Stomach (tissue), 8 donors: ENCODE measurements at regions not wholly inside any gene's neighbourhood (a gene's known extent, or its start where the extent isn't known, plus 50 kb on each side); places are given as distances from the start of the nearest gene placed in this dataset.
"Not testable (repeated sequence)": the region's sequence is repeated elsewhere in the genome, so short reads cannot be mapped to it uniquely, and the experiment has no call there.

ENCODE experiments used
- DNase-seq, 2 donors: peaks; one replicate each; pipeline versions ENCODE4 v3.0.0 to v3.0.0-alpha.2; 2013 to 2019
- H3K27ac ChIP-seq, 5 donors: fragments of 200-600 bp in 4 of 5; sonication (generic) in 4 of 5; one replicate each; pipeline ENCODE4 v1.5.1; 2013 to 2019; ENCODE audit warnings: mild to moderate bottlenecking in 1 of 5, moderate library complexity in 1 of 5
- H3K27me3 ChIP-seq, 3 donors: fragments of 200-600 bp; sonication (generic); one replicate each; pipeline ENCODE4 v1.5.1; 2017 to 2019; ENCODE audit warnings: mixed run types in 1 of 3
- H3K36me3 ChIP-seq, 4 donors: fragments of 200-600 bp; sonication (generic); 1 replicate in 3 of 4; 2 replicates in 1 of 4; pipeline ENCODE4 v1.5.1; 2016 to 2019
- H3K4me1 ChIP-seq, 4 donors: fragments of 200-600 bp; sonication (generic); one replicate each; pipeline ENCODE4 v1.5.1; 2016 to 2019
- H3K4me3 ChIP-seq, 4 donors: fragments of 200-600 bp; sonication (generic) in 3 of 4; one replicate each; pipeline ENCODE4 v1.5.1; 2016 to 2019; ENCODE audit warnings: mild to moderate bottlenecking in 1 of 4
- H3K9me3 ChIP-seq, 4 donors: fragments of 200-600 bp; sonication (generic); one replicate each; pipeline ENCODE4 v1.5.1; 2016 to 2019
- EP300 ChIP-seq: sonication (generic); formaldehyde crosslinking; IDR thresholded peaks from one replicate; pipeline ENCODE4 v1.6.1; 2017; ENCODE audit warnings: antibody characterized with exemption
- POLR2A ChIP-seq, 4 donors: fragments of 450-650 bp; IDR thresholded peaks; one replicate each; pipeline ENCODE4 v1.6.1; 2016; ENCODE audit warnings: antibody characterized with exemption in 4 of 4, control low read depth in 2 of 4, mild to moderate bottlenecking in 1 of 4, moderate library complexity in 1 of 4
- POLR2AphosphoS5 ChIP-seq, 3 donors: sonication (generic); formaldehyde crosslinking; IDR thresholded peaks; one replicate each; pipeline ENCODE4 v1.6.1; 2016; ENCODE audit warnings: antibody characterized with exemption in 3 of 3
- WGBS, 5 donors: extraction: QIAGEN DNeasy Blood & Tissue Kit in 3 of 5; methylation state at CpG; one replicate each; pipeline versions ENCODE4 v1.1.5 to v1.1.7; 2013 to 2018; 5-methylcytosine and 5-hydroxymethylcytosine counted together
- intact Hi-C: fragments of 100-400 bp; cut with DNase I; formaldehyde crosslinking; loops from one replicate; pipeline ENCODE4 v1.15.1; 2023; ENCODE audit warnings: low total_unique reads
- TF ChIP-seq, protein P1 (sequence below), 7 experiments: fragments of 450-650 bp in 4 of 7; fragments of 200-600 bp in 3 of 7; sonication (generic) in 3 of 7; IDR thresholded peaks; one replicate each; pipeline ENCODE4 v1.5.1; 2016 to 2019; ENCODE audit warnings: antibody characterized with exemption in 7 of 7, control low read depth in 2 of 7, mild to moderate bottlenecking in 1 of 7
- donor health status: healthy with polysubstance abuse.
- donor health status: Bipolar disorder and iron deficiency.
- donor health status: healthy.

DNA sequence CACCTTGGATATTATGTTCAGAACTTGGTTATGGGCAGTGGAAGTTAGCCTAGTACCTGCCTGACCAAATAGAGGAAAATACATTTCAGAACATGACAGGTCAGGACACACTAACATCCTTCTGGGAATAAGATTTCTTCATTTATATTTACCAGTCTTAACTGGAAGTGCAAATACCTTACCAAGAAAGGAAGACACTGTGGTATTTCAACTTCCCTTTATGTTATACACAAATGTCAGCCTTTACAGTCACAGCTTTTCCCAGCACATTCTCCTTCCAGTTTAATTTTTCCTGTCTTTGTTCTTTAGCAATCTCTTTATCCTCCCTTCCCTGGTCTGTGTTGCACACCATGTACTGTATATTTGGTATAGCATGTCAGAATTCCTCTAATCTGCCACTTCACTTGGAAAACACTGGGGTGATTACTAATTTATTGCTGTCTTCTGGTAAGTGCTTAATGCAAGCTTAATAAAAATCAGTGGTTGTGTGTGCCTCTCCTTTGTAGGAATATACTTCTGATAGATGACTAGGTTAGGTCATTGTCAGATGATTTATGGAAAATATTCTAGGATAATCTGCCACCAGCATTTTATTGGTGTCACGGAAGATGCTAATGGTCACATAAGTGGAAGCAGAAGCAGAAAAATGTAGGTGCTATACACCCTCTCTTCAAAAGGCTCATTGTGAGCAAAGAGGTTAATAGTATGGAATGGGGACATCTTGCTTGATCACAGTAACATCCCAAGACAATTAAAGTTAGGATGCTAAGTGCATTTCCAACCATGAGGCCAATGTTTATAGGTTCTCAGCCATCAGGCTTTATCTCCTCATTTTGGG is 124.3 kb upstream of the STARD13 start:
- Histone ChIP-seq H3K36me3 (no peaks in the 10 kb centered on the region), H3K4me1 (peaks cover 0 to 21% (median 0%) of the 10 kb centered on the region in 4 donors), H3K27ac (no peak overlapping the region), H3K9me3 (no peaks in the 10 kb centered on the region), H3K4me3 (no peak overlapping the region), H3K27me3 (no peaks in the 10 kb centered on the region)
- intact Hi-C loops: no loop called here
- no peak for TF ChIP-seq POLR2A (IDR thresholded peaks at IDR 0.05)
- TF ChIP-seq POLR2AphosphoS5 (IDR thresholded peaks at IDR 0.05): peak in 1 of 3 donors; percentile 2
- TF ChIP-seq, protein P1, sequence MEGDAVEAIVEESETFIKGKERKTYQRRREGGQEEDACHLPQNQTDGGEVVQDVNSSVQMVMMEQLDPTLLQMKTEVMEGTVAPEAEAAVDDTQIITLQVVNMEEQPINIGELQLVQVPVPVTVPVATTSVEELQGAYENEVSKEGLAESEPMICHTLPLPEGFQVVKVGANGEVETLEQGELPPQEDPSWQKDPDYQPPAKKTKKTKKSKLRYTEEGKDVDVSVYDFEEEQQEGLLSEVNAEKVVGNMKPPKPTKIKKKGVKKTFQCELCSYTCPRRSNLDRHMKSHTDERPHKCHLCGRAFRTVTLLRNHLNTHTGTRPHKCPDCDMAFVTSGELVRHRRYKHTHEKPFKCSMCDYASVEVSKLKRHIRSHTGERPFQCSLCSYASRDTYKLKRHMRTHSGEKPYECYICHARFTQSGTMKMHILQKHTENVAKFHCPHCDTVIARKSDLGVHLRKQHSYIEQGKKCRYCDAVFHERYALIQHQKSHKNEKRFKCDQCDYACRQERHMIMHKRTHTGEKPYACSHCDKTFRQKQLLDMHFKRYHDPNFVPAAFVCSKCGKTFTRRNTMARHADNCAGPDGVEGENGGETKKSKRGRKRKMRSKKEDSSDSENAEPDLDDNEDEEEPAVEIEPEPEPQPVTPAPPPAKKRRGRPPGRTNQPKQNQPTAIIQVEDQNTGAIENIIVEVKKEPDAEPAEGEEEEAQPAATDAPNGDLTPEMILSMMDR (IDR thresholded peaks at IDR 0.05): no peak
- no peak for TF ChIP-seq EP300
- 96 to 100% (median 100%) methylated on average over 1 of the region's 1 CpG for WGBS, 5 donors
- DNase-seq: no peak

DNA sequence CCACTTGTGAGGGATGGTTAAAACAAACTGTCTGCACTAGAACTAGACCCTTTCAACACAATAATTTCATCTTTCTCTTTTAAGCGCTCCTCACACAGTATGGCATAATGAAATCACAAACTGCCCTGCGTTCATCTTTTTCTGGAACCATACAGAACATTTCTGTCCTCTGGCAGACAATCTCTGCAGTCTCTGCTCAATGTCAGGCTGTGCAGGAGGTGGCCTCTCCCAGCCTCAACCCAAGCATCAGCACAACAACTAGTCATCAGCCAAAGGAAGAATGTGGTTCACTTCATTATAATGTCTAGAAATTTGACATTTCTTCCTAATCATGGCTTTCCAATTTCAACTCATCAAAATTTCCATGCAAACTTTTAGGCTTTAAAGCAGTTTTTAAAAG is 125.1 kb upstream of the STARD13 start:
- intact Hi-C loops: no loop called here
- no peaks in the 10 kb centered on the region for H3K27me3 ChIP-seq
- no peak for DNase-seq
- H3K36me3 ChIP-seq: no peaks in the 10 kb centered on the region
- WGBS, 5 donors: 89 to 97% (median 95%) methylated on average over 2 of the region's 2 CpGs
- H3K27ac ChIP-seq: no peak overlapping the region
- no peak overlapping the region for H3K4me3 ChIP-seq
- TF ChIP-seq EP300 (no peak), POLR2A (IDR thresholded peaks at IDR 0.05) (no peak)
- TF ChIP-seq, protein P1 (IDR thresholded peaks at IDR 0.05): no peak
- H3K9me3 ChIP-seq: no peaks in the 10 kb centered on the region
- peaks cover 0 to 21% (median 0%) of the 10 kb centered on the region in 4 donors for H3K4me1 ChIP-seq

DNA sequence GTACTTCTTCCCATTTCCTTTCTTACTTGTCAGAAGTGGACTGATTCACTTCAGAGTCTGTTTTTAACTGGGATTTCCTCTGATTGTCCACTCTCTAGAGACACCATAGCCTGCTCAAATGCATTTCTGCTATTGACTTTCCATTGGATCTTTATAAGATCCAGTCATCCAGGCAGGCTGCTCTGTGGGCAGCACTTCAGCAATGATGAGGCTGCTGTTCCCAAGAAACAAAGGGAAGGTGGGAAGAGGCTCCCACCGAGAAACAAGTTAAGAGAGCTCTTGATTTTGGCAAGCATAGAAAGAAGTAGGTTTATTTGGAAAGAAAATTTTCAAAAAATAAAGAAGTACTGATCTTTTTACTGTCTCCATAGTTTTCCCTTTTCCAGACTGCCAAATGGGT is 125.8 kb upstream of the STARD13 start:
- Histone ChIP-seq H3K4me3 (no peak overlapping the region), H3K4me1 (peaks cover 0 to 21% (median 0%) of the 10 kb centered on the region in 4 donors), H3K9me3 (no peaks in the 10 kb centered on the region), H3K27me3 (no peaks in the 10 kb centered on the region), H3K36me3 (no peaks in the 10 kb centered on the region), H3K27ac (no peak overlapping the region)
- DNase-seq: no peak
- 63 to 92% (median 88%) methylated on average over 1 of the region's 1 CpG for WGBS, 5 donors
- intact Hi-C loops: no loop called here
- TF ChIP-seq POLR2AphosphoS5 (IDR thresholded peaks at IDR 0.05) (no peak), EP300 (no peak), POLR2A (IDR thresholded peaks at IDR 0.05) (no peak)
- TF ChIP-seq, protein P1 (IDR thresholded peaks at IDR 0.05): no peak

DNA sequence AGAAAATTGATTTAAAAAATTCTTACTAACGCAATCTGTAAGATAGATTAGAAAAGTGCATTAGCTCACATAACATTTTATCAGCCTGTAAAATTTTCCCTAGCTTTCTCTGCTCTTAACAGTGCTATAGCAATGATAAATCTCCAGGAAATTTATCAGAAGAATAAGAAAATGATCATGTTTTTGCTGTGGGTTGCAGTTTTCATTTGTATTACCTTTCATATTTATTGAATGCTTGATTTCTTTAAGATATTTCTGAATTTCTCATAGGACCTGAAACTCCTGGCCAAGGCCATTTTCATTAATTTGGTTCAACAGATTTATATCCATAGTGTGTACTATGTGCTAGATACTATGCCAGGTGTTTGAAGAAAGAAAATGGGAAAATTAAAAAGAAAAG is 130.3 kb upstream of the STARD13 start:
- Histone ChIP-seq H3K4me3 (no peak overlapping the region), H3K27me3 (no peaks in the 10 kb centered on the region), H3K9me3 (no peaks in the 10 kb centered on the region), H3K27ac (no peak overlapping the region), H3K36me3 (no peaks in the 10 kb centered on the region), H3K4me1 (peaks cover 0 to 2% (median 0%) of the 10 kb centered on the region in 4 donors)
- TF ChIP-seq EP300 (no peak), POLR2A (IDR thresholded peaks at IDR 0.05) (no peak), POLR2AphosphoS5 (IDR thresholded peaks at IDR 0.05) (no peak)
- TF ChIP-seq, protein P1 (IDR thresholded peaks at IDR 0.05): no peak
- DNase-seq: no peak
- WGBS, 5 donors: 79 to 89% (median 85%) methylated on average over 1 of the region's 1 CpG
- intact Hi-C loops: no loop called here

DNA sequence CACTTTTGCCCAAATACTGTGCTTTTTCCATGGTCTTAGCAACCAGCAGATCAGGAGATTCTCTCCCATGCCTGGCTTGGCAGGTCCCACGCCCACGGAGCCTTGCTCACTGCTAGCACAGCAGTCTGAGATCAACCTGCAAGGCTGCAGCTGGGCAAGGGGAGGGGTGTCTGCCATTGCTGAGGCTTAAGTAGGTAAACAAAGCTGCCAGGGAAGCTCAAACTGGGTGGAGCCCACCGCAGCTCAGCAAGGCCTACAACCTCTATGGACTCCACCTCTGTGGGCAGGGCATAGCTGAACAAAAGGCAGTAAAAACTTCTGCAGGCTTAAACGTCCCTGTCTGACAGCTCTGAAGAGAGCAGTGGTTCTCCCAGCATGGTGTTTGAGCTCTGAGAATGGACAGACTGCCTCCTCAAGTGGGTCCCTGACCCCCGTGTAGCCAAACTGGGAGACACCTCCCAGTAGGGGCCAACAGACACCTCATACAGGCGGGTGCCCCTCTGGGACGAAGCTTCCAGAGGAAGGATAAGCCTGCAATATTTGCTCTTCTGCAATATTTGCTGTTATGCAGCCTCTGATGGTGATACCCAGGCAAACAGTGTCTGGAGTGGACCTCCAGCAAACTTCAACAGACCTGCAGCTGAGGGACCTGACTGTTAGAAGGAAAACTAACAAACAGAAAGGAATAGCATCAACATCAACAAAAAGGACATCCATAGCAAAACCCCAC is 132.8 kb upstream of the STARD13 start:
- H3K9me3 ChIP-seq, H3K27ac ChIP-seq, H3K4me1 ChIP-seq, H3K27me3 ChIP-seq, H3K4me3 ChIP-seq, H3K36me3 ChIP-seq, intact Hi-C loops: not testable (repeated sequence)
- peak in 1 of 2 donors; percentile 50 for DNase-seq
- WGBS, 5 donors: 55 to 71% (median 60%) methylated on average over 4 to 7 of the region's 7 CpGs

DNA sequence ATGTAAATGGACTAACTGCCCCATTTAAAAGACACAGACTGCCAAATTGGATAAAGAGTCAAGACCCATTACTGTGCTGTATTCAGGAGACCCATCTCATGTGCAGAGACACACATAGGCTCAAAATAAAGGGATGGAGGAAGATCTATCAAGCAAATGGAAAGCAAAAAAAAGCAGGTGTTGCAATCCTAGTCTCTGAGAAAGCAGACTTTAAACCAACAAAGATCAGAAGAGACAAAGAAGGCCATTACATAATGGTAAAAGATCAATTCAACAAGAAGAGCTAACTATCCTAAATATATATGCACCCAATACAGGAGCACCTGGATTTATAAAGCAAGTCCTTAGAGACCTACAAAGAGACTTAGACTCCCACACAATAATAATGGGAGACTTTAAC is 134.6 kb upstream of the STARD13 start:
- intact Hi-C loops, DNase-seq, H3K27me3 ChIP-seq, H3K27ac ChIP-seq, H3K4me3 ChIP-seq, H3K9me3 ChIP-seq, H3K36me3 ChIP-seq, H3K4me1 ChIP-seq: not testable (repeated sequence)
